ENCODE measurements at regions not wholly inside any gene's neighbourhood (a gene's known extent, or its start where the extent isn't known, plus 50 kb on each side); places are given as distances from the start of the nearest gene placed in this dataset.

- no peak overlapping the region for H3K4me3 ChIP-seq (ENCODE audit: control insufficient read depth in 1 of 7, extremely low read depth in 1 of 7, insufficient read depth in 4 of 7, low read depth in 2 of 7, low read length in 6 of 7)
- DNase-seq, result no peak
- ChIA-PET POLR2A (no interaction called here), CTCF (no interaction called here)
- 87% methylated on average over 5 of the region's 5 CpGs for WGBS (ENCODE audit: insufficient coverage)
- H3K27ac ChIP-seq (ENCODE audit: insufficient read depth in 1 of 2, low read depth in 1 of 2, low read length in 2 of 2, poor library complexity in 1 of 2, severe bottlenecking in 2 of 2), result no peak overlapping the region
- no peaks in the 10 kb centered on the region for H3K9me3 ChIP-seq (ENCODE audit: control extremely low read depth in 1 of 5, control insufficient read depth in 4 of 5, insufficient read depth in 2 of 5, low read depth in 1 of 5, low read length in 4 of 5)
- no peaks in the 10 kb centered on the region for H3K36me3 ChIP-seq (ENCODE audit: control insufficient read depth in 4 of 4, insufficient read depth in 4 of 4, low read length in 3 of 4)
- H3K27me3 ChIP-seq (replicated peaks in 2 of 5; ENCODE audit: control insufficient read depth in 4 of 5, insufficient read depth in 5 of 5, low read length in 4 of 5), result no peaks in the 10 kb centered on the region
- peaks cover 0 to 4% (median 0%) of the 10 kb centered on the region in 4 experiments for H3K4me1 ChIP-seq (ENCODE audit: control extremely low read depth in 1 of 4, control insufficient read depth in 4 of 4, insufficient read depth in 4 of 4, low read length in 3 of 4)
Measured at GRCh38 chr1:11374748-11375110, 101.7 kb downstream of the UBIAD1 start.

GRCh38 chr1:11377001-11377583 is 101.9 kb upstream of the DISP3 start:
- DNase-seq, result no peak
- ChIA-PET CTCF (interaction anchor here (1.5 kb wide), 1 partner anchor 12 kb away, joined by 5 read pairs; no protein-coding TSS in a partner anchor), POLR2A (interaction anchor here (0.7 kb wide), 1 partner anchor 10 kb away, joined by 3 read pairs; no protein-coding TSS in a partner anchor)
- no peaks in the 10 kb centered on the region for H3K27me3 ChIP-seq (replicated peaks in 2 of 5; ENCODE audit: control insufficient read depth in 4 of 5, insufficient read depth in 5 of 5, low read length in 4 of 5)
- 97% methylated on average over 4 of the region's 9 CpGs for WGBS (ENCODE audit: insufficient coverage)
- peaks cover 0 to 2% (median 0%) of the 10 kb centered on the region in 5 experiments for H3K9me3 ChIP-seq (ENCODE audit: control extremely low read depth in 1 of 5, control insufficient read depth in 4 of 5, insufficient read depth in 2 of 5, low read depth in 1 of 5, low read length in 4 of 5)
- H3K27ac ChIP-seq (ENCODE audit: insufficient read depth in 1 of 2, low read depth in 1 of 2, low read length in 2 of 2, poor library complexity in 1 of 2, severe bottlenecking in 2 of 2), result no peak overlapping the region
- no peak overlapping the region for H3K4me3 ChIP-seq (ENCODE audit: control insufficient read depth in 1 of 7, extremely low read depth in 1 of 7, insufficient read depth in 4 of 7, low read depth in 2 of 7, low read length in 6 of 7)
- H3K4me1 ChIP-seq (ENCODE audit: control extremely low read depth in 1 of 4, control insufficient read depth in 4 of 4, insufficient read depth in 4 of 4, low read length in 3 of 4), result peaks cover 0 to 4% (median 0%) of the 10 kb centered on the region in 4 experiments
- H3K36me3 ChIP-seq (ENCODE audit: control insufficient read depth in 4 of 4, insufficient read depth in 4 of 4, low read length in 3 of 4), result no peaks in the 10 kb centered on the region

GRCh38 chr1:11377954-11378353 is 101.0 kb upstream of the DISP3 start:
- 100% methylated on average over 1 of the region's 4 CpGs for WGBS (ENCODE audit: insufficient coverage)
- no peak for DNase-seq
- H3K4me1 ChIP-seq (ENCODE audit: control extremely low read depth in 1 of 4, control insufficient read depth in 4 of 4, insufficient read depth in 4 of 4, low read length in 3 of 4), result peaks cover 0 to 4% (median under 1%) of the 10 kb centered on the region in 4 experiments
- H3K36me3 ChIP-seq (ENCODE audit: control insufficient read depth in 4 of 4, insufficient read depth in 4 of 4, low read length in 3 of 4), result no peaks in the 10 kb centered on the region
- H3K27ac ChIP-seq (ENCODE audit: insufficient read depth in 1 of 2, low read depth in 1 of 2, low read length in 2 of 2, poor library complexity in 1 of 2, severe bottlenecking in 2 of 2), result no peak overlapping the region
- ChIA-PET POLR2A (interaction anchor here (0.7 kb wide), 1 partner anchor 10 kb away, joined by 3 read pairs; no protein-coding TSS in a partner anchor), CTCF (interaction anchor here (1.5 kb wide), 1 partner anchor 13 kb away, joined by 5 read pairs; no protein-coding TSS in a partner anchor)
- H3K9me3 ChIP-seq (ENCODE audit: control extremely low read depth in 1 of 5, control insufficient read depth in 4 of 5, insufficient read depth in 2 of 5, low read depth in 1 of 5, low read length in 4 of 5), result peaks cover 0 to 2% (median 0%) of the 10 kb centered on the region in 5 experiments
- H3K27me3 ChIP-seq (replicated peaks in 2 of 5; ENCODE audit: control insufficient read depth in 4 of 5, insufficient read depth in 5 of 5, low read length in 4 of 5), result no peaks in the 10 kb centered on the region
- no peak overlapping the region for H3K4me3 ChIP-seq (ENCODE audit: control insufficient read depth in 1 of 7, extremely low read depth in 1 of 7, insufficient read depth in 4 of 7, low read depth in 2 of 7, low read length in 6 of 7)

- no peaks in the 10 kb centered on the region for H3K27me3 ChIP-seq (replicated peaks in 2 of 5; ENCODE audit: control insufficient read depth in 4 of 5, insufficient read depth in 5 of 5, low read length in 4 of 5)
- no peak overlapping the region for H3K27ac ChIP-seq (ENCODE audit: insufficient read depth in 1 of 2, low read depth in 1 of 2, low read length in 2 of 2, poor library complexity in 1 of 2, severe bottlenecking in 2 of 2)
- ChIA-PET POLR2A (no interaction called here), CTCF (interaction anchor here (1.4 kb wide), 1 partner anchor 18 kb away, joined by 3 read pairs; no protein-coding TSS in a partner anchor)
- H3K9me3 ChIP-seq (ENCODE audit: control extremely low read depth in 1 of 5, control insufficient read depth in 4 of 5, insufficient read depth in 2 of 5, low read depth in 1 of 5, low read length in 4 of 5), result peaks cover 0 to 2% (median 0%) of the 10 kb centered on the region in 5 experiments
- 66% methylated on average over 8 of the region's 8 CpGs for WGBS (ENCODE audit: insufficient coverage)
- H3K36me3 ChIP-seq (ENCODE audit: control insufficient read depth in 4 of 4, insufficient read depth in 4 of 4, low read length in 3 of 4), result no peaks in the 10 kb centered on the region
- no peak for DNase-seq
- H3K4me1 ChIP-seq (ENCODE audit: control extremely low read depth in 1 of 4, control insufficient read depth in 4 of 4, insufficient read depth in 4 of 4, low read length in 3 of 4), result peaks cover 6 to 19% (median 17%) of the 10 kb centered on the region in 4 experiments
- no peak overlapping the region for H3K4me3 ChIP-seq (ENCODE audit: control insufficient read depth in 1 of 7, extremely low read depth in 1 of 7, insufficient read depth in 4 of 7, low read depth in 2 of 7, low read length in 6 of 7)
Measured at GRCh38 chr1:11379851-11380250, 99.1 kb upstream of the DISP3 start.

GRCh38 chr1:11380500-11380899 is 98.5 kb upstream of the DISP3 start:
- Histone ChIP-seq H3K27me3 (replicated peaks in 2 of 5; ENCODE audit: control insufficient read depth in 4 of 5, insufficient read depth in 5 of 5, low read length in 4 of 5) (no peaks in the 10 kb centered on the region), H3K4me3 (ENCODE audit: control insufficient read depth in 1 of 7, extremely low read depth in 1 of 7, insufficient read depth in 4 of 7, low read depth in 2 of 7, low read length in 6 of 7) (no peak overlapping the region), H3K36me3 (ENCODE audit: control insufficient read depth in 4 of 4, insufficient read depth in 4 of 4, low read length in 3 of 4) (no peaks in the 10 kb centered on the region), H3K9me3 (ENCODE audit: control extremely low read depth in 1 of 5, control insufficient read depth in 4 of 5, insufficient read depth in 2 of 5, low read depth in 1 of 5, low read length in 4 of 5) (peaks cover 0 to 2% (median 0%) of the 10 kb centered on the region in 5 experiments), H3K4me1 (ENCODE audit: control extremely low read depth in 1 of 4, control insufficient read depth in 4 of 4, insufficient read depth in 4 of 4, low read length in 3 of 4) (peaks cover 6 to 23% (median 19%) of the 10 kb centered on the region in 4 experiments), H3K27ac (ENCODE audit: insufficient read depth in 1 of 2, low read depth in 1 of 2, low read length in 2 of 2, poor library complexity in 1 of 2, severe bottlenecking in 2 of 2) (no peak overlapping the region)
- DNase-seq, result no peak
- WGBS (ENCODE audit: insufficient coverage), result 98% methylated on average over 3 of the region's 5 CpGs
- ChIA-PET CTCF (interaction anchor here (1.4 kb wide), 1 partner anchor 18 kb away, joined by 3 read pairs; no protein-coding TSS in a partner anchor), POLR2A (no interaction called here)

GRCh38 chr1:11383553-11384169 is 95.3 kb upstream of the DISP3 start:
- Histone ChIP-seq H3K9me3 (ENCODE audit: control extremely low read depth in 1 of 5, control insufficient read depth in 4 of 5, insufficient read depth in 2 of 5, low read depth in 1 of 5, low read length in 4 of 5) (peaks cover 0 to 2% (median 0%) of the 10 kb centered on the region in 5 experiments), H3K36me3 (ENCODE audit: control insufficient read depth in 4 of 4, insufficient read depth in 4 of 4, low read length in 3 of 4) (no peaks in the 10 kb centered on the region), H3K4me1 (ENCODE audit: control extremely low read depth in 1 of 4, control insufficient read depth in 4 of 4, insufficient read depth in 4 of 4, low read length in 3 of 4) (peaks cover 6 to 23% (median 19%) of the 10 kb centered on the region in 4 experiments), H3K27ac (ENCODE audit: insufficient read depth in 1 of 2, low read depth in 1 of 2, low read length in 2 of 2, poor library complexity in 1 of 2, severe bottlenecking in 2 of 2) (no peak overlapping the region), H3K27me3 (replicated peaks in 2 of 5; ENCODE audit: control insufficient read depth in 4 of 5, insufficient read depth in 5 of 5, low read length in 4 of 5) (peaks cover 0 to 13% (median 2%) of the 10 kb centered on the region in 5 experiments), H3K4me3 (ENCODE audit: control insufficient read depth in 1 of 7, extremely low read depth in 1 of 7, insufficient read depth in 4 of 7, low read depth in 2 of 7, low read length in 6 of 7) (peak overlapping the region in 1 of 7 experiments; percentile 19)
- WGBS (ENCODE audit: insufficient coverage), result 44% methylated on average over 6 of the region's 10 CpGs
- DNase-seq, result peak; percentile 12 to 62 (median 41)
- CTCF ChIA-PET, result interaction anchor here (1.4 kb wide), 1 partner anchor 336 kb away, joined by 3 read pairs; no protein-coding TSS in a partner anchor
- POLR2A ChIA-PET, result no interaction called here

GRCh38 chr1:11384170-11384554 is 94.8 kb upstream of the DISP3 start:
- H3K36me3 ChIP-seq (ENCODE audit: control insufficient read depth in 4 of 4, insufficient read depth in 4 of 4, low read length in 3 of 4), result no peaks in the 10 kb centered on the region
- POLR2A ChIA-PET, result no interaction called here
- peaks cover 0 to 13% (median 2%) of the 10 kb centered on the region in 5 experiments for H3K27me3 ChIP-seq (replicated peaks in 2 of 5; ENCODE audit: control insufficient read depth in 4 of 5, insufficient read depth in 5 of 5, low read length in 4 of 5)
- H3K27ac ChIP-seq (ENCODE audit: insufficient read depth in 1 of 2, low read depth in 1 of 2, low read length in 2 of 2, poor library complexity in 1 of 2, severe bottlenecking in 2 of 2), result no peak overlapping the region
- peak; percentile 44 to 84 (median 73) for DNase-seq
- H3K9me3 ChIP-seq (ENCODE audit: control extremely low read depth in 1 of 5, control insufficient read depth in 4 of 5, insufficient read depth in 2 of 5, low read depth in 1 of 5, low read length in 4 of 5), result peaks cover 0 to 2% (median 0%) of the 10 kb centered on the region in 5 experiments
- H3K4me1 ChIP-seq (ENCODE audit: control extremely low read depth in 1 of 4, control insufficient read depth in 4 of 4, insufficient read depth in 4 of 4, low read length in 3 of 4), result peaks cover 6 to 23% (median 19%) of the 10 kb centered on the region in 4 experiments
- CTCF ChIA-PET, result interaction anchor here (1.4 kb wide), 1 partner anchor 336 kb away, joined by 3 read pairs; no protein-coding TSS in a partner anchor
- peak overlapping the region in 1 of 7 experiments; percentile 19 for H3K4me3 ChIP-seq (ENCODE audit: control insufficient read depth in 1 of 7, extremely low read depth in 1 of 7, insufficient read depth in 4 of 7, low read depth in 2 of 7, low read length in 6 of 7)
- 23% methylated on average over 6 of the region's 6 CpGs for WGBS (ENCODE audit: insufficient coverage)

Data from common myeloid progenitor, CD34-positive (primary cell).